ENCODE measurements at regions not wholly inside any gene's neighbourhood (a gene's known extent, or its start where the extent isn't known, plus 50 kb on each side); places are given as distances from the start of the nearest gene placed in this dataset.

GRCh38 chr17:74078363-74078941 lies 125.0 kb upstream of the RPL38 start:
- no peaks in the 10 kb centered on the region for H3K36me3 ChIP-seq (ENCODE audit: control insufficient read depth in 2 of 2, insufficient read depth in 2 of 2, low read length in 1 of 2)
- H3K27ac ChIP-seq (ENCODE audit: low read depth in 1 of 2, low read length in 1 of 2), result no peak overlapping the region
- H3K4me3 ChIP-seq (ENCODE audit: low read length in 2 of 2), result no peak overlapping the region
- DNase-seq (ENCODE audit: low read depth in 6 of 9, low spot score in 9 of 9), result no peak
- no peaks in the 10 kb centered on the region for H3K9me3 ChIP-seq (ENCODE audit: control insufficient read depth in 2 of 2, insufficient read depth in 1 of 2, low read length in 1 of 2)
- H3K27me3 ChIP-seq (ENCODE audit: control insufficient read depth in 2 of 2, insufficient read depth in 1 of 2, low read length in 1 of 2), result peaks cover 0 to 9% of the 10 kb centered on the region in 2 donors
- 86% methylated on average over 12 of the region's 12 CpGs for WGBS
- H3K4me1 ChIP-seq (ENCODE audit: control insufficient read depth in 2 of 2, insufficient read depth in 2 of 2, low read length in 2 of 2), result no peaks in the 10 kb centered on the region

GRCh38 chr17:74079537-74080300 lies 123.8 kb upstream of the RPL38 start:
- WGBS, result 94% methylated on average over 11 of the region's 11 CpGs
- Histone ChIP-seq H3K36me3 (ENCODE audit: control insufficient read depth in 2 of 2, insufficient read depth in 2 of 2, low read length in 1 of 2) (no peaks in the 10 kb centered on the region), H3K4me1 (ENCODE audit: control insufficient read depth in 2 of 2, insufficient read depth in 2 of 2, low read length in 2 of 2) (no peaks in the 10 kb centered on the region), H3K4me3 (ENCODE audit: low read length in 2 of 2) (no peak overlapping the region), H3K27me3 (ENCODE audit: control insufficient read depth in 2 of 2, insufficient read depth in 1 of 2, low read length in 1 of 2) (peaks cover 0 to 9% of the 10 kb centered on the region in 2 donors), H3K27ac (ENCODE audit: low read depth in 1 of 2, low read length in 1 of 2) (no peak overlapping the region), H3K9me3 (ENCODE audit: control insufficient read depth in 2 of 2, insufficient read depth in 1 of 2, low read length in 1 of 2) (no peaks in the 10 kb centered on the region)
- no peak for DNase-seq (ENCODE audit: low read depth in 6 of 9, low spot score in 9 of 9)

GRCh38 chr17:74080656-74081582 lies 122.6 kb upstream of the RPL38 start:
- WGBS, result 73% methylated on average over 21 of the region's 21 CpGs
- H3K27me3 ChIP-seq (ENCODE audit: control insufficient read depth in 2 of 2, insufficient read depth in 1 of 2, low read length in 1 of 2), result peaks cover 0 to 9% of the 10 kb centered on the region in 2 donors
- no peak for DNase-seq (ENCODE audit: low read depth in 6 of 9, low spot score in 9 of 9)

GRCh38 chr17:74082886-74083285 lies 120.6 kb upstream of the RPL38 start:
- Histone ChIP-seq H3K36me3 (ENCODE audit: control insufficient read depth in 2 of 2, insufficient read depth in 2 of 2, low read length in 1 of 2) (no peaks in the 10 kb centered on the region), H3K27ac (ENCODE audit: low read depth in 1 of 2, low read length in 1 of 2) (no peak overlapping the region), H3K4me3 (ENCODE audit: low read length in 2 of 2) (no peak overlapping the region), H3K4me1 (ENCODE audit: control insufficient read depth in 2 of 2, insufficient read depth in 2 of 2, low read length in 2 of 2) (no peaks in the 10 kb centered on the region), H3K9me3 (ENCODE audit: control insufficient read depth in 2 of 2, insufficient read depth in 1 of 2, low read length in 1 of 2) (peaks cover 0 to 2% of the 10 kb centered on the region in 2 donors), H3K27me3 (ENCODE audit: control insufficient read depth in 2 of 2, insufficient read depth in 1 of 2, low read length in 1 of 2) (peaks cover 0 to 9% of the 10 kb centered on the region in 2 donors)
- DNase-seq (ENCODE audit: low read depth in 6 of 9, low spot score in 9 of 9), result no peak
- 78% methylated on average over 7 of the region's 7 CpGs for WGBS

More at GRCh38 chr17:74080656-74081582, 122.6 kb upstream of the RPL38 start:
- Histone ChIP-seq H3K9me3 (ENCODE audit: control insufficient read depth in 2 of 2, insufficient read depth in 1 of 2, low read length in 1 of 2) (peaks cover 0 to 2% of the 10 kb centered on the region in 2 donors), H3K36me3 (ENCODE audit: control insufficient read depth in 2 of 2, insufficient read depth in 2 of 2, low read length in 1 of 2) (no peaks in the 10 kb centered on the region), H3K4me3 (ENCODE audit: low read length in 2 of 2) (no peak overlapping the region), H3K27ac (ENCODE audit: low read depth in 1 of 2, low read length in 1 of 2) (no peak overlapping the region), H3K4me1 (ENCODE audit: control insufficient read depth in 2 of 2, insufficient read depth in 2 of 2, low read length in 2 of 2) (no peaks in the 10 kb centered on the region)

- Histone ChIP-seq H3K4me3 (ENCODE audit: low read length in 2 of 2) (no peak overlapping the region), H3K27ac (ENCODE audit: low read depth in 1 of 2, low read length in 1 of 2) (no peak overlapping the region), H3K36me3 (ENCODE audit: control insufficient read depth in 2 of 2, insufficient read depth in 2 of 2, low read length in 1 of 2) (no peaks in the 10 kb centered on the region), H3K4me1 (ENCODE audit: control insufficient read depth in 2 of 2, insufficient read depth in 2 of 2, low read length in 2 of 2) (no peaks in the 10 kb centered on the region), H3K27me3 (ENCODE audit: control insufficient read depth in 2 of 2, insufficient read depth in 1 of 2, low read length in 1 of 2) (peaks cover 0 to 9% of the 10 kb centered on the region in 2 donors), H3K9me3 (ENCODE audit: control insufficient read depth in 2 of 2, insufficient read depth in 1 of 2, low read length in 1 of 2) (peaks cover 0 to 2% of the 10 kb centered on the region in 2 donors)
- DNase-seq (ENCODE audit: low read depth in 6 of 9, low spot score in 9 of 9), result no peak
- WGBS, result 90% methylated on average over 3 of the region's 3 CpGs
Observed at GRCh38 chr17:74083321-74083720, 120.2 kb upstream of the RPL38 start.

GRCh38 chr17:74085434-74085833 lies 118.0 kb upstream of the RPL38 start:
- Histone ChIP-seq H3K36me3 (ENCODE audit: control insufficient read depth in 2 of 2, insufficient read depth in 2 of 2, low read length in 1 of 2) (no peaks in the 10 kb centered on the region), H3K4me3 (ENCODE audit: low read length in 2 of 2) (no peak overlapping the region), H3K9me3 (ENCODE audit: control insufficient read depth in 2 of 2, insufficient read depth in 1 of 2, low read length in 1 of 2) (peaks cover 0 to 2% of the 10 kb centered on the region in 2 donors), H3K27me3 (ENCODE audit: control insufficient read depth in 2 of 2, insufficient read depth in 1 of 2, low read length in 1 of 2) (peaks cover 0 to 9% of the 10 kb centered on the region in 2 donors), H3K27ac (ENCODE audit: low read depth in 1 of 2, low read length in 1 of 2) (no peak overlapping the region), H3K4me1 (ENCODE audit: control insufficient read depth in 2 of 2, insufficient read depth in 2 of 2, low read length in 2 of 2) (no peaks in the 10 kb centered on the region)
- DNase-seq (ENCODE audit: low read depth in 6 of 9, low spot score in 9 of 9), result no peak
- 62% methylated on average over 3 of the region's 3 CpGs for WGBS

- Histone ChIP-seq H3K4me1 (ENCODE audit: control insufficient read depth in 2 of 2, insufficient read depth in 2 of 2, low read length in 2 of 2) (no peaks in the 10 kb centered on the region), H3K27me3 (ENCODE audit: control insufficient read depth in 2 of 2, insufficient read depth in 1 of 2, low read length in 1 of 2) (peaks cover 0 to 4% of the 10 kb centered on the region in 2 donors), H3K36me3 (ENCODE audit: control insufficient read depth in 2 of 2, insufficient read depth in 2 of 2, low read length in 1 of 2) (no peaks in the 10 kb centered on the region), H3K4me3 (ENCODE audit: low read length in 2 of 2) (no peak overlapping the region), H3K27ac (ENCODE audit: low read depth in 1 of 2, low read length in 1 of 2) (no peak overlapping the region), H3K9me3 (ENCODE audit: control insufficient read depth in 2 of 2, insufficient read depth in 1 of 2, low read length in 1 of 2) (peaks cover 0 to 2% of the 10 kb centered on the region in 2 donors)
- WGBS, result 83% methylated on average over 9 of the region's 9 CpGs
- no peak for DNase-seq (ENCODE audit: low read depth in 6 of 9, low spot score in 9 of 9)
Observed at GRCh38 chr17:74087002-74087585, 116.4 kb upstream of the RPL38 start.

- Histone ChIP-seq H3K9me3 (ENCODE audit: control insufficient read depth in 2 of 2, insufficient read depth in 1 of 2, low read length in 1 of 2) (peaks cover 0 to 2% of the 10 kb centered on the region in 2 donors), H3K27ac (ENCODE audit: low read depth in 1 of 2, low read length in 1 of 2) (no peak overlapping the region), H3K36me3 (ENCODE audit: control insufficient read depth in 2 of 2, insufficient read depth in 2 of 2, low read length in 1 of 2) (no peaks in the 10 kb centered on the region), H3K27me3 (ENCODE audit: control insufficient read depth in 2 of 2, insufficient read depth in 1 of 2, low read length in 1 of 2) (no peaks in the 10 kb centered on the region), H3K4me1 (ENCODE audit: control insufficient read depth in 2 of 2, insufficient read depth in 2 of 2, low read length in 2 of 2) (no peaks in the 10 kb centered on the region), H3K4me3 (ENCODE audit: low read length in 2 of 2) (no peak overlapping the region)
- no peak for DNase-seq (ENCODE audit: low read depth in 6 of 9, low spot score in 9 of 9)
- 93% methylated on average over 6 of the region's 6 CpGs for WGBS
Observed at GRCh38 chr17:74088285-74088933, 115.1 kb upstream of the RPL38 start.

Measured in thymus (tissue), 11 donors.